Trophoblast cell (in vitro differentiated cells and primary cell): ENCODE measurements at regions not wholly inside any gene's neighbourhood (a gene's known extent, or its start where the extent isn't known, plus 50 kb on each side); places are given as distances from the start of the nearest gene placed in this dataset.

Experiments
- DNase-seq, 2 donors: peaks; one replicate each; pipeline ENCODE4 v3.0.0-alpha.2; 2016
- H2AFZ ChIP-seq: 2 replicates; pipeline ENCODE4 v1.6.1; 2013; ENCODE audit warnings: low read length, moderate library complexity, mild to moderate bottlenecking; ENCODE audit not compliant: insufficient read depth, poor library complexity
- H2AK5ac ChIP-seq: 2 replicates; pipeline ENCODE4 v1.6.1; 2013; ENCODE audit warnings: mild to moderate bottlenecking, low read length
- H2BK120ac ChIP-seq: 2 replicates; pipeline ENCODE4 v1.6.1; 2013; ENCODE audit warnings: low read length, mild to moderate bottlenecking, moderate library complexity; ENCODE audit not compliant: insufficient read depth, poor library complexity
- H2BK12ac ChIP-seq: 2 replicates; pipeline ENCODE4 v1.6.1; 2013; ENCODE audit warnings: mild to moderate bottlenecking, low read length, moderate library complexity
- H2BK5ac ChIP-seq: 2 replicates; pipeline ENCODE4 v1.6.1; 2013; ENCODE audit warnings: low read length, low read depth, moderate library complexity, mild to moderate bottlenecking; ENCODE audit not compliant: poor library complexity
- H3K14ac ChIP-seq: 2 replicates; pipeline ENCODE4 v1.6.1; 2013; ENCODE audit warnings: mild to moderate bottlenecking, low read length
- H3K18ac ChIP-seq: 2 replicates; pipeline ENCODE4 v1.6.1; 2013; ENCODE audit warnings: mild to moderate bottlenecking, low read length
- H3K23ac ChIP-seq: 2 replicates; pipeline ENCODE4 v1.6.1; 2013; ENCODE audit warnings: low read length
- H3K27ac ChIP-seq: 2 replicates; pipeline ENCODE4 v1.5.1; 2013; ENCODE audit warnings: low read depth, mild to moderate bottlenecking, inconsistent platforms, low read length, moderate library complexity
- H3K27me3 ChIP-seq: 2 replicates; pipeline ENCODE4 v1.6.1; 2013; ENCODE audit warnings: inconsistent platforms, mild to moderate bottlenecking, low read length, moderate library complexity; ENCODE audit not compliant: insufficient read depth
- H3K36me3 ChIP-seq, 2 experiments: 1 replicate in 1 of 2; 2 replicates in 1 of 2; pipeline ENCODE4 v1.6.1; 2013; ENCODE audit warnings: low read length in 2 of 2, mild to moderate bottlenecking in 2 of 2, moderate library complexity in 1 of 2; ENCODE audit not compliant: insufficient read depth in 2 of 2, control insufficient read depth in 1 of 2
- H3K4ac ChIP-seq: 2 replicates; pipeline ENCODE4 v1.6.1; 2013; ENCODE audit warnings: low read depth, mild to moderate bottlenecking, low read length, moderate library complexity
- H3K4me1 ChIP-seq, 2 experiments: 1 replicate in 1 of 2; 2 replicates in 1 of 2; pipeline ENCODE4 v1.6.1; 2013; ENCODE audit warnings: low read length in 2 of 2, mild to moderate bottlenecking in 2 of 2, moderate library complexity in 1 of 2; ENCODE audit not compliant: insufficient read depth in 2 of 2, control insufficient read depth in 1 of 2
- H3K4me2 ChIP-seq: 2 replicates; pipeline ENCODE4 v1.6.1; 2013; ENCODE audit warnings: inconsistent platforms, mild to moderate bottlenecking, low read length, moderate library complexity
- H3K4me3 ChIP-seq: 2 replicates; pipeline ENCODE4 v1.5.1; 2013; ENCODE audit warnings: mild to moderate bottlenecking, low read depth, low read length, inconsistent platforms
- H3K79me1 ChIP-seq: one replicate; pipeline ENCODE4 v1.6.1; 2013; ENCODE audit warnings: low read length
- H3K79me2 ChIP-seq: 2 replicates; pipeline ENCODE4 v1.6.1; 2013; ENCODE audit warnings: low read length, mild to moderate bottlenecking; ENCODE audit not compliant: control insufficient read depth, insufficient read depth, poor library complexity
- H3K9ac ChIP-seq: 2 replicates; pipeline ENCODE4 v1.6.1; 2013; ENCODE audit warnings: mild to moderate bottlenecking, low read length
- H3K9me3 ChIP-seq: 2 replicates; pipeline ENCODE4 v1.6.1; 2013; ENCODE audit warnings: low read depth, mild to moderate bottlenecking, control low read depth, inconsistent platforms, low read length; ENCODE audit not compliant: insufficient read depth
- H4K12ac ChIP-seq: 2 replicates; pipeline ENCODE4 v1.6.1; 2013; ENCODE audit warnings: low read depth, mild to moderate bottlenecking, low read length, moderate library complexity
- H4K8ac ChIP-seq: 2 replicates; pipeline ENCODE4 v1.6.1; 2013; ENCODE audit warnings: low read depth, mild to moderate bottlenecking, low read length, moderate library complexity
- H4K91ac ChIP-seq: one replicate; pipeline ENCODE4 v1.6.1; 2013; ENCODE audit warnings: low read depth, mild to moderate bottlenecking, low read length, moderate library complexity
- WGBS: extraction: QIAGEN DNeasy Blood & Tissue Kit; methylation state at CpG from one replicate; pipeline ENCODE4 v1.1.7; 2013; ENCODE audit warnings: missing lambda C conversion rate; ENCODE audit not compliant: insufficient read length, insufficient coverage; ENCODE audit errors: extremely low coverage; 5-methylcytosine and 5-hydroxymethylcytosine counted together

GRCh38 chr15:68485721-68486360, 53.9 kb upstream of the ITGA11 start:
- H3K4me1 ChIP-seq, result no peaks in the 10 kb centered on the region
- no peak overlapping the region for H3K4ac ChIP-seq
- no peak overlapping the region for H2BK5ac ChIP-seq
- no peak for DNase-seq
- H4K12ac ChIP-seq, result no peak overlapping the region
- H3K9me3 ChIP-seq, result no peaks in the 10 kb centered on the region
- no peak overlapping the region for H3K4me2 ChIP-seq
- H3K27me3 ChIP-seq, result no peaks in the 10 kb centered on the region
- no peak overlapping the region for H2AK5ac ChIP-seq
- H3K14ac ChIP-seq, result no peak overlapping the region
- no peak overlapping the region for H3K9ac ChIP-seq
- H3K27ac ChIP-seq, result no peak overlapping the region
- H2BK12ac ChIP-seq, result no peak overlapping the region
- H2AFZ ChIP-seq, result no peak overlapping the region
- no peaks in the 10 kb centered on the region for H3K79me1 ChIP-seq
- no peak overlapping the region for H4K91ac ChIP-seq
- no peaks in the 10 kb centered on the region for H3K36me3 ChIP-seq
- H4K8ac ChIP-seq, result no peak overlapping the region
- H3K18ac ChIP-seq, result no peak overlapping the region
- no peak overlapping the region for H3K23ac ChIP-seq
- H3K79me2 ChIP-seq, result no peaks in the 10 kb centered on the region
- no peak overlapping the region for H3K4me3 ChIP-seq
- no CpG with 5 or more reads among the region's 6 CpGs for WGBS
- no peak overlapping the region for H2BK120ac ChIP-seq

- H3K4me2 ChIP-seq, result no peak overlapping the region
- H4K8ac ChIP-seq, result no peak overlapping the region
- no peak overlapping the region for H2BK5ac ChIP-seq
- no peak overlapping the region for H3K9ac ChIP-seq
- no peak for DNase-seq
- no peak overlapping the region for H3K14ac ChIP-seq
- H3K36me3 ChIP-seq, result no peaks in the 10 kb centered on the region
- H3K4me3 ChIP-seq, result no peak overlapping the region
- no peaks in the 10 kb centered on the region for H3K79me2 ChIP-seq
- no peak overlapping the region for H3K23ac ChIP-seq
- H4K12ac ChIP-seq, result no peak overlapping the region
- no peaks in the 10 kb centered on the region for H3K9me3 ChIP-seq
- H2AFZ ChIP-seq, result no peak overlapping the region
- H3K18ac ChIP-seq, result no peak overlapping the region
- H3K27ac ChIP-seq, result no peak overlapping the region
- no peak overlapping the region for H2BK120ac ChIP-seq
- H3K4ac ChIP-seq, result no peak overlapping the region
- no peak overlapping the region for H4K91ac ChIP-seq
- WGBS, result no CpG with 5 or more reads among the region's 5 CpGs
- no peak overlapping the region for H2AK5ac ChIP-seq
- H2BK12ac ChIP-seq, result no peak overlapping the region
- no peaks in the 10 kb centered on the region for H3K79me1 ChIP-seq
- H3K4me1 ChIP-seq, result no peaks in the 10 kb centered on the region
- H3K27me3 ChIP-seq, result no peaks in the 10 kb centered on the region
These were observed 55.3 kb upstream of the ITGA11 start for GRCh38 chr15:68487087-68487843.

- Histone ChIP-seq H3K4ac (no peak overlapping the region), H4K8ac (no peak overlapping the region), H2BK12ac (no peak overlapping the region), H2AK5ac (no peak overlapping the region), H3K79me1 (peaks cover under 1% of the 10 kb centered on the region), H3K14ac (no peak overlapping the region), H3K36me3 (no peaks in the 10 kb centered on the region), H3K4me3 (no peak overlapping the region), H3K27ac (no peak overlapping the region), H2AFZ (no peak overlapping the region), H3K27me3 (no peaks in the 10 kb centered on the region), H3K23ac (no peak overlapping the region), H3K79me2 (no peaks in the 10 kb centered on the region), H3K18ac (no peak overlapping the region), H2BK5ac (no peak overlapping the region), H3K4me1 (peaks cover under 1 to 1% of the 10 kb centered on the region in 2 experiments), H4K12ac (no peak overlapping the region), H4K91ac (no peak overlapping the region), H2BK120ac (no peak overlapping the region), H3K9ac (no peak overlapping the region), H3K9me3 (no peaks in the 10 kb centered on the region), H3K4me2 (no peak overlapping the region)
- no peak for DNase-seq
- no CpG with 5 or more reads among the region's 5 CpGs for WGBS
These were observed 56.3 kb upstream of the ITGA11 start for GRCh38 chr15:68488290-68488689.

GRCh38 chr15:68488966-68489365, 57.0 kb upstream of the ITGA11 start:
- H4K12ac ChIP-seq, result no peak overlapping the region
- H3K23ac ChIP-seq, result no peak overlapping the region
- no peak overlapping the region for H3K4ac ChIP-seq
- H3K79me2 ChIP-seq, result no peaks in the 10 kb centered on the region
- no peaks in the 10 kb centered on the region for H3K36me3 ChIP-seq
- no peak overlapping the region for H3K9ac ChIP-seq
- no peak overlapping the region for H2BK5ac ChIP-seq
- no peak overlapping the region for H4K91ac ChIP-seq
- no peaks in the 10 kb centered on the region for H3K27me3 ChIP-seq
- H4K8ac ChIP-seq, result no peak overlapping the region
- H3K4me1 ChIP-seq, result peaks cover 2 to 6% of the 10 kb centered on the region in 2 experiments
- no peak overlapping the region for H3K4me3 ChIP-seq
- no peaks in the 10 kb centered on the region for H3K9me3 ChIP-seq
- no peak overlapping the region for H3K27ac ChIP-seq
- H3K4me2 ChIP-seq, result no peak overlapping the region
- no peak for DNase-seq
- no peak overlapping the region for H2AFZ ChIP-seq
- no CpG with 5 or more reads among the region's 5 CpGs for WGBS
- H3K18ac ChIP-seq, result no peak overlapping the region
- H2AK5ac ChIP-seq, result no peak overlapping the region
- H2BK12ac ChIP-seq, result no peak overlapping the region
- no peak overlapping the region for H3K14ac ChIP-seq
- peaks cover 3% of the 10 kb centered on the region for H3K79me1 ChIP-seq
- no peak overlapping the region for H2BK120ac ChIP-seq
